A549 (cell line): ENCODE measurements at regions not wholly inside any gene's neighbourhood (a gene's known extent, or its start where the extent isn't known, plus 50 kb on each side); places are given as distances from the start of the nearest gene placed in this dataset.

Experiments used
- CEBPB ChIP-seq, 2 experiments: fragments of >200 bp in 1 of 2; sonication (Bioruptor Twin) in 1 of 2; formaldehyde crosslinking in 1 of 2; IDR thresholded peaks; 2 replicates each; pipeline ENCODE4 v1.6.1; 2012 to 2016
- CHD4 ChIP-seq: fragments of 200-600 bp; sonication (generic); IDR thresholded peaks from 2 replicates; pipeline ENCODE4 v1.6.1; 2016; ENCODE audit warnings: antibody characterized with exemption, mild to moderate bottlenecking, borderline replicate concordance
- GATA3 ChIP-seq: IDR thresholded peaks from 2 replicates; pipeline ENCODE4 v1.6.1; 2012; ENCODE audit warnings: borderline replicate concordance
- MAX ChIP-seq: IDR thresholded peaks from 2 replicates; pipeline ENCODE4 v1.6.1; 2012
- NR3C1 ChIP-seq: fragments of >200 bp; sonication (Bioruptor Twin); formaldehyde crosslinking; IDR thresholded peaks from 3 replicates; pipeline ENCODE4 v1.6.1; 2017
- POLR2A ChIP-seq: IDR thresholded peaks from 2 replicates; pipeline ENCODE4 v1.6.1; 2012; ENCODE audit warnings: mild to moderate bottlenecking, low read length
- RCOR1 ChIP-seq: fragments of 150-350 bp; IDR thresholded peaks from 2 replicates; pipeline ENCODE4 v1.6.1; 2014; ENCODE audit warnings: antibody characterized with exemption, low read length, low read depth
- USF2 ChIP-seq: fragments of 450-650 bp; IDR thresholded peaks from 2 replicates; pipeline ENCODE4 v1.6.1; 2014; ENCODE audit warnings: antibody characterized with exemption
- ZFP36 ChIP-seq: fragments of 450-650 bp; IDR thresholded peaks from 2 replicates; pipeline ENCODE4 v1.6.1; 2014; ENCODE audit warnings: borderline replicate concordance; ENCODE audit not compliant: partially characterized antibody
- ZNF302 ChIP-seq: fragments of 250-450 bp; sonication (Bioruptor Pico); IDR thresholded peaks from 2 replicates; pipeline ENCODE4 v1.9.0; 2021; ENCODE audit warnings: inconsistent platforms, mild to moderate bottlenecking, moderate library complexity
- TF ChIP-seq, protein P1 (sequence below): fragments of >200 bp; sonication (Bioruptor Twin); formaldehyde crosslinking; IDR thresholded peaks from 3 replicates; pipeline ENCODE4 v1.5.1; 2016
- TF ChIP-seq, protein P2 (sequence below): fragments of 200-600 bp; sonication (generic); IDR thresholded peaks from 2 replicates; pipeline ENCODE4 v1.6.1; 2016; ENCODE audit warnings: antibody characterized with exemption, mild to moderate bottlenecking, moderate library complexity
- TF ChIP-seq, protein P3 (sequence below): fragments of 150-350 bp; IDR thresholded peaks from 2 replicates; pipeline ENCODE4 v1.6.1; 2014; ENCODE audit warnings: low read depth, mild to moderate bottlenecking, low read length

- TF ChIP-seq POLR2A (no peak), RCOR1 (no peak), ZNF302 (CRISPR knock-in tag) (no peak), NR3C1 (no peak), CHD4 (no peak), MAX (peak; percentile 66; the same call in 1 of the 2 replicates), ZFP36 (no peak), GATA3 (peak; percentile 58), CEBPB (IDR thresholded peaks at IDR 0.05) (no peak), USF2 (no peak)
- TF ChIP-seq, protein P1, sequence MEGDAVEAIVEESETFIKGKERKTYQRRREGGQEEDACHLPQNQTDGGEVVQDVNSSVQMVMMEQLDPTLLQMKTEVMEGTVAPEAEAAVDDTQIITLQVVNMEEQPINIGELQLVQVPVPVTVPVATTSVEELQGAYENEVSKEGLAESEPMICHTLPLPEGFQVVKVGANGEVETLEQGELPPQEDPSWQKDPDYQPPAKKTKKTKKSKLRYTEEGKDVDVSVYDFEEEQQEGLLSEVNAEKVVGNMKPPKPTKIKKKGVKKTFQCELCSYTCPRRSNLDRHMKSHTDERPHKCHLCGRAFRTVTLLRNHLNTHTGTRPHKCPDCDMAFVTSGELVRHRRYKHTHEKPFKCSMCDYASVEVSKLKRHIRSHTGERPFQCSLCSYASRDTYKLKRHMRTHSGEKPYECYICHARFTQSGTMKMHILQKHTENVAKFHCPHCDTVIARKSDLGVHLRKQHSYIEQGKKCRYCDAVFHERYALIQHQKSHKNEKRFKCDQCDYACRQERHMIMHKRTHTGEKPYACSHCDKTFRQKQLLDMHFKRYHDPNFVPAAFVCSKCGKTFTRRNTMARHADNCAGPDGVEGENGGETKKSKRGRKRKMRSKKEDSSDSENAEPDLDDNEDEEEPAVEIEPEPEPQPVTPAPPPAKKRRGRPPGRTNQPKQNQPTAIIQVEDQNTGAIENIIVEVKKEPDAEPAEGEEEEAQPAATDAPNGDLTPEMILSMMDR: no peak
- TF ChIP-seq, protein P2, sequence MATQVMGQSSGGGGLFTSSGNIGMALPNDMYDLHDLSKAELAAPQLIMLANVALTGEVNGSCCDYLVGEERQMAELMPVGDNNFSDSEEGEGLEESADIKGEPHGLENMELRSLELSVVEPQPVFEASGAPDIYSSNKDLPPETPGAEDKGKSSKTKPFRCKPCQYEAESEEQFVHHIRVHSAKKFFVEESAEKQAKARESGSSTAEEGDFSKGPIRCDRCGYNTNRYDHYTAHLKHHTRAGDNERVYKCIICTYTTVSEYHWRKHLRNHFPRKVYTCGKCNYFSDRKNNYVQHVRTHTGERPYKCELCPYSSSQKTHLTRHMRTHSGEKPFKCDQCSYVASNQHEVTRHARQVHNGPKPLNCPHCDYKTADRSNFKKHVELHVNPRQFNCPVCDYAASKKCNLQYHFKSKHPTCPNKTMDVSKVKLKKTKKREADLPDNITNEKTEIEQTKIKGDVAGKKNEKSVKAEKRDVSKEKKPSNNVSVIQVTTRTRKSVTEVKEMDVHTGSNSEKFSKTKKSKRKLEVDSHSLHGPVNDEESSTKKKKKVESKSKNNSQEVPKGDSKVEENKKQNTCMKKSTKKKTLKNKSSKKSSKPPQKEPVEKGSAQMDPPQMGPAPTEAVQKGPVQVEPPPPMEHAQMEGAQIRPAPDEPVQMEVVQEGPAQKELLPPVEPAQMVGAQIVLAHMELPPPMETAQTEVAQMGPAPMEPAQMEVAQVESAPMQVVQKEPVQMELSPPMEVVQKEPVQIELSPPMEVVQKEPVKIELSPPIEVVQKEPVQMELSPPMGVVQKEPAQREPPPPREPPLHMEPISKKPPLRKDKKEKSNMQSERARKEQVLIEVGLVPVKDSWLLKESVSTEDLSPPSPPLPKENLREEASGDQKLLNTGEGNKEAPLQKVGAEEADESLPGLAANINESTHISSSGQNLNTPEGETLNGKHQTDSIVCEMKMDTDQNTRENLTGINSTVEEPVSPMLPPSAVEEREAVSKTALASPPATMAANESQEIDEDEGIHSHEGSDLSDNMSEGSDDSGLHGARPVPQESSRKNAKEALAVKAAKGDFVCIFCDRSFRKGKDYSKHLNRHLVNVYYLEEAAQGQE: no peak
- TF ChIP-seq, protein P3, sequence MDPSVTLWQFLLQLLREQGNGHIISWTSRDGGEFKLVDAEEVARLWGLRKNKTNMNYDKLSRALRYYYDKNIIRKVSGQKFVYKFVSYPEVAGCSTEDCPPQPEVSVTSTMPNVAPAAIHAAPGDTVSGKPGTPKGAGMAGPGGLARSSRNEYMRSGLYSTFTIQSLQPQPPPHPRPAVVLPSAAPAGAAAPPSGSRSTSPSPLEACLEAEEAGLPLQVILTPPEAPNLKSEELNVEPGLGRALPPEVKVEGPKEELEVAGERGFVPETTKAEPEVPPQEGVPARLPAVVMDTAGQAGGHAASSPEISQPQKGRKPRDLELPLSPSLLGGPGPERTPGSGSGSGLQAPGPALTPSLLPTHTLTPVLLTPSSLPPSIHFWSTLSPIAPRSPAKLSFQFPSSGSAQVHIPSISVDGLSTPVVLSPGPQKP: no peak
Measured at GRCh38 chr1:67896826-67897225, 63.6 kb upstream of the GNG12 start.
